ENCODE measurements at regions not wholly inside any gene's neighbourhood (a gene's known extent, or its start where the extent isn't known, plus 50 kb on each side); places are given as distances from the start of the nearest gene placed in this dataset.

DNA sequence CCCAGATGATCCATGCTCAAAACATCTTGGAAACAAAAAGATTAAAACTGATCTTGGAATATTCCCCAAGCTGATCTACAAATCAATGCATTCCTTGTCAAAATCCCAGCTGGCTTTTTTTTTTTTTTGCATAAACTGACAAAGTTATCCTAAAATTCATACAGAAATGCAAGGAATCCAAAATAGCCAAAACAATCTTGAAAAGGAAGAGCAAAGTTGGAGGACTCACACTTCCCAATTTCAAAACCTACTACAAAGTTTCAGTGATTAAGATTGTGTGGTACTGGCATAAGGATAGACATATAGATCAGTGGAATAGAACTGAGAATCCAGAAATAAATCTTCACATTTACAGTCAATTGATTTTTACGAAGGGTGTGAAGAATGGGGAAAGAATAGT is 306.8 kb upstream of the MGAT5 start:
- no peak for DNase-seq
- H3K4me3 ChIP-seq, result no peak overlapping the region
- no peaks in the 10 kb centered on the region for H3K4me1 ChIP-seq
- WGBS, 2 donors, result 88 to 89% methylated on average over 1 of the region's 1 CpG
- H3K27me3 ChIP-seq, result no peaks in the 10 kb centered on the region
- H3K36me3 ChIP-seq, result no peaks in the 10 kb centered on the region
- no peak overlapping the region for H3K27ac ChIP-seq
- intact Hi-C loops (cut with DNase I), result no loop called here
- H3K9me3 ChIP-seq, result peaks cover 0 to 2% (median 0%) of the 10 kb centered on the region in 4 donors
- TF ChIP-seq POLR2A (IDR thresholded peaks at IDR 0.05) (no peak), EP300 (IDR thresholded peaks at IDR 0.05) (no peak), POLR2AphosphoS5 (IDR thresholded peaks at IDR 0.05) (no peak)
- TF ChIP-seq, protein P1, sequence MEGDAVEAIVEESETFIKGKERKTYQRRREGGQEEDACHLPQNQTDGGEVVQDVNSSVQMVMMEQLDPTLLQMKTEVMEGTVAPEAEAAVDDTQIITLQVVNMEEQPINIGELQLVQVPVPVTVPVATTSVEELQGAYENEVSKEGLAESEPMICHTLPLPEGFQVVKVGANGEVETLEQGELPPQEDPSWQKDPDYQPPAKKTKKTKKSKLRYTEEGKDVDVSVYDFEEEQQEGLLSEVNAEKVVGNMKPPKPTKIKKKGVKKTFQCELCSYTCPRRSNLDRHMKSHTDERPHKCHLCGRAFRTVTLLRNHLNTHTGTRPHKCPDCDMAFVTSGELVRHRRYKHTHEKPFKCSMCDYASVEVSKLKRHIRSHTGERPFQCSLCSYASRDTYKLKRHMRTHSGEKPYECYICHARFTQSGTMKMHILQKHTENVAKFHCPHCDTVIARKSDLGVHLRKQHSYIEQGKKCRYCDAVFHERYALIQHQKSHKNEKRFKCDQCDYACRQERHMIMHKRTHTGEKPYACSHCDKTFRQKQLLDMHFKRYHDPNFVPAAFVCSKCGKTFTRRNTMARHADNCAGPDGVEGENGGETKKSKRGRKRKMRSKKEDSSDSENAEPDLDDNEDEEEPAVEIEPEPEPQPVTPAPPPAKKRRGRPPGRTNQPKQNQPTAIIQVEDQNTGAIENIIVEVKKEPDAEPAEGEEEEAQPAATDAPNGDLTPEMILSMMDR (IDR thresholded peaks at IDR 0.05), result no peak

DNA sequence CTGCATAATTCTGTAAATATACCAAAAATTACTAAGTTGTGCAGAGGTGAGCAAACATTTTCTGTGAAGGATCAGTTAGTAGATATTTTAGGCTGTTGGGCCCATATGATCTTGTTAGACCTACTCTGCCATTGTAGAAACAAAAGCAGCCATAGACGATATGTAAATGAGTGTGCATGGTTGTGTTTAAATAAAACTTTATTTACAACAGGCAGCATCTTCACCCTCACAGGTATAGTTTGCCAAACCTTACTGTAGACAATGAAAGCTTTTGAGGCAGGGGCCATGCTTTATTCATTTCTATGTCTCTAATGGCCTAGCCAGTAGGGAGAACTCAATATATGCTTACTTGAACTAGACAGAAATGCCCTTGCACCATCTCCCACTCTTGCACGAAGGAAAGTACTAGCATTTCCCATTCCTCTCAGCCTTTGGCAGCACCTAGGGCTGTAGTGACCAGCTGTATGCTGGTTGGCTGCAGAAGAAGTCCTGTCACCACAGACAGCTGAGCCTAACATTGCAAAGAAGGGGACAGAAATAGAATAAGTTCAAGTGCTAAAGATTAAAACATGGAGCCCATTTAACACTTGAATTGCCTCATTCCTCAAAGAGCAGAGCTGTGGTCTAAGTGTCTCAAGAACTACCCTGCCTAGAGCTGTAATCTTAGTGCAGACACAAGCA is 305.1 kb upstream of the MGAT5 start:
- no peak for DNase-seq
- no peaks in the 10 kb centered on the region for H3K36me3 ChIP-seq
- H3K27me3 ChIP-seq, result no peaks in the 10 kb centered on the region
- intact Hi-C loops (cut with DNase I), result no loop called here
- peaks cover 0 to 2% (median 0%) of the 10 kb centered on the region in 4 donors for H3K9me3 ChIP-seq
- TF ChIP-seq POLR2A (IDR thresholded peaks at IDR 0.05), result no peak
- no peak for TF ChIP-seq EP300 (IDR thresholded peaks at IDR 0.05)
- no peak for TF ChIP-seq POLR2AphosphoS5 (IDR thresholded peaks at IDR 0.05)
- TF ChIP-seq, protein P1 (IDR thresholded peaks at IDR 0.05), result no peak
- H3K4me3 ChIP-seq, result no peak overlapping the region
- H3K4me1 ChIP-seq, result no peaks in the 10 kb centered on the region
- H3K27ac ChIP-seq, result no peak overlapping the region
- 24 to 57% methylated on average over 2 of the region's 2 CpGs for WGBS, 2 donors

DNA sequence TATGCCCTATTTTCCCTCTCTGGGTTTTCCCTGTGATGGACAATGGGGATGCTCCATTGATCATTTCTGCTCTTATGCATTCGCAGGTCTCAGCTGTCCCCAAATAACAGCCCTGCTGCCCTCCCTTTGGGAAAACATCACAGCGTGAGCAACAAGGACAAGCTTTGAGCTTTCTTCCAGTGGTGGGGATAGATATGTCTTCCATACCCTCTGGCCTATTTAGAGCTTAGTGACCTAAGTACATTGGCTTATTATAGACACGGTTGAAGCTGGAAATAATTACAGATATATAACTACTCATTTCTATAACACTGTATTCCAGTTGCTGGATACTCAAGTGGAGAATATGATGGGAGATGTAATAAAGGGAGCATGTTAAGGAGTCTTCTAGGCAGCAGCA is 304.3 kb upstream of the MGAT5 start:
- Histone ChIP-seq H3K27me3 (no peaks in the 10 kb centered on the region), H3K36me3 (no peaks in the 10 kb centered on the region), H3K9me3 (peaks cover 0 to 2% (median 0%) of the 10 kb centered on the region in 4 donors), H3K4me3 (no peak overlapping the region), H3K27ac (no peak overlapping the region), H3K4me1 (no peaks in the 10 kb centered on the region)
- TF ChIP-seq, protein P1 (IDR thresholded peaks at IDR 0.05), result no peak
- TF ChIP-seq POLR2A (IDR thresholded peaks at IDR 0.05) (no peak), EP300 (IDR thresholded peaks at IDR 0.05) (no peak), POLR2AphosphoS5 (IDR thresholded peaks at IDR 0.05) (no peak)
- no peak for DNase-seq
- 94% methylated on average over 3 of the region's 3 CpGs for WGBS, 2 donors
- intact Hi-C loops (cut with DNase I), result no loop called here

- no peak for TF ChIP-seq EP300 (IDR thresholded peaks at IDR 0.05)
- TF ChIP-seq, protein P1 (IDR thresholded peaks at IDR 0.05), result no peak
- no peak for TF ChIP-seq POLR2A (IDR thresholded peaks at IDR 0.05)
- TF ChIP-seq POLR2AphosphoS5 (IDR thresholded peaks at IDR 0.05), result no peak
- no peak for DNase-seq
- Histone ChIP-seq H3K9me3 (peaks cover 0 to 2% (median 0%) of the 10 kb centered on the region in 4 donors), H3K27ac (no peak overlapping the region), H3K36me3 (no peaks in the 10 kb centered on the region), H3K4me1 (no peaks in the 10 kb centered on the region), H3K27me3 (no peaks in the 10 kb centered on the region), H3K4me3 (no peak overlapping the region)
- WGBS, 2 donors, result 83 to 89% methylated on average over 1 of the region's 1 CpG
- intact Hi-C loops (cut with DNase I), result no loop called here
These were observed 302.7 kb upstream of the MGAT5 start for GRCh38 chr2:133951209-133951608.

- intact Hi-C loops (cut with DNase I), result no loop called here
- Histone ChIP-seq H3K36me3 (no peaks in the 10 kb centered on the region), H3K4me1 (no peaks in the 10 kb centered on the region), H3K4me3 (no peak overlapping the region), H3K27me3 (no peaks in the 10 kb centered on the region), H3K9me3 (peaks cover 0 to 2% (median 0%) of the 10 kb centered on the region in 4 donors), H3K27ac (no peak overlapping the region)
- DNase-seq, result no peak
- TF ChIP-seq, protein P1 (IDR thresholded peaks at IDR 0.05), result no peak
- TF ChIP-seq POLR2A (IDR thresholded peaks at IDR 0.05) (no peak), POLR2AphosphoS5 (IDR thresholded peaks at IDR 0.05) (no peak), EP300 (IDR thresholded peaks at IDR 0.05) (no peak)
- WGBS, 2 donors, result 63 to 79% methylated on average over 2 of the region's 2 CpGs
These were observed 301.5 kb upstream of the MGAT5 start for GRCh38 chr2:133952420-133952819.
